ENCODE measurements at regions not wholly inside any gene's neighbourhood (a gene's known extent, or its start where the extent isn't known, plus 50 kb on each side); places are given as distances from the start of the nearest gene placed in this dataset.

DNA sequence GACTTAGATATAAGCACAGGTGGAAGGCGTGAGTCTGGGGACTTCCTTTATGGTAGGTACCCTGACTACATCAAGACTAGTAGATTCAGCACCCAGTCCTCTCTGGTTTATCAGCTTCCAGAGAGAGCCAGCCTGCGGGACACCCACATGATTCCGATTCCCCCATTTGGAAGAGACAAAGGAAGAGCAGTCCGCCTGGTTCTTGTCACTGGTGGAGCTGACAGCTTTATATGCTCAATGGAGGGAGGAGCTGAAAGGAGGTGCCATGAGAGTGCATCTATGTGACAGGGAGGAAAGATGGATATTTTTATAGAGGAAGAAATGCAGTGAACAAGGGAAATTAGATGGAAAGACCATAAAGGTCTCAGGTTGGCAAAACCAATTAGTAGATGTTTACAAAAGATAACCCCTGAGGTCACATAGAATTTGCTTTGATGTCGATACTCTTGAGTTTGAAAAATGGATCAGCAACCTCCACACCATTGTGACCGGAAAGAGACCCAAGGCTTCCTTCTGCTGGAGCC lies 437.7 kb downstream of the PMP22 start:
- H3K4me3 ChIP-seq: no peak overlapping the region
- DNase-seq (no peak), ATAC-seq (no peak)
- no peak overlapping the region for H3K27ac ChIP-seq
- no peaks in the 10 kb centered on the region for H3K9me3 ChIP-seq
- no peaks in the 10 kb centered on the region for H3K36me3 ChIP-seq
- no peaks in the 10 kb centered on the region for H3K27me3 ChIP-seq
- TF ChIP-seq, protein P1, sequence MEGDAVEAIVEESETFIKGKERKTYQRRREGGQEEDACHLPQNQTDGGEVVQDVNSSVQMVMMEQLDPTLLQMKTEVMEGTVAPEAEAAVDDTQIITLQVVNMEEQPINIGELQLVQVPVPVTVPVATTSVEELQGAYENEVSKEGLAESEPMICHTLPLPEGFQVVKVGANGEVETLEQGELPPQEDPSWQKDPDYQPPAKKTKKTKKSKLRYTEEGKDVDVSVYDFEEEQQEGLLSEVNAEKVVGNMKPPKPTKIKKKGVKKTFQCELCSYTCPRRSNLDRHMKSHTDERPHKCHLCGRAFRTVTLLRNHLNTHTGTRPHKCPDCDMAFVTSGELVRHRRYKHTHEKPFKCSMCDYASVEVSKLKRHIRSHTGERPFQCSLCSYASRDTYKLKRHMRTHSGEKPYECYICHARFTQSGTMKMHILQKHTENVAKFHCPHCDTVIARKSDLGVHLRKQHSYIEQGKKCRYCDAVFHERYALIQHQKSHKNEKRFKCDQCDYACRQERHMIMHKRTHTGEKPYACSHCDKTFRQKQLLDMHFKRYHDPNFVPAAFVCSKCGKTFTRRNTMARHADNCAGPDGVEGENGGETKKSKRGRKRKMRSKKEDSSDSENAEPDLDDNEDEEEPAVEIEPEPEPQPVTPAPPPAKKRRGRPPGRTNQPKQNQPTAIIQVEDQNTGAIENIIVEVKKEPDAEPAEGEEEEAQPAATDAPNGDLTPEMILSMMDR (IDR thresholded peaks at IDR 0.05 in 4 of 5, conservative IDR thresholded peaks at IDR 0.05 in 1 of 5): no peak
- no peak for TF ChIP-seq POLR2A (IDR thresholded peaks at IDR 0.05)
- in situ Hi-C loops (cut with MboI; ENCODE audit: low sequenced_read_pairs in 4 of 4): no loop called here
- intact Hi-C loops (cut with DNase I; ENCODE audit: low total_unique reads): no loop called here
- H3K4me1 ChIP-seq: no peaks in the 10 kb centered on the region

DNA sequence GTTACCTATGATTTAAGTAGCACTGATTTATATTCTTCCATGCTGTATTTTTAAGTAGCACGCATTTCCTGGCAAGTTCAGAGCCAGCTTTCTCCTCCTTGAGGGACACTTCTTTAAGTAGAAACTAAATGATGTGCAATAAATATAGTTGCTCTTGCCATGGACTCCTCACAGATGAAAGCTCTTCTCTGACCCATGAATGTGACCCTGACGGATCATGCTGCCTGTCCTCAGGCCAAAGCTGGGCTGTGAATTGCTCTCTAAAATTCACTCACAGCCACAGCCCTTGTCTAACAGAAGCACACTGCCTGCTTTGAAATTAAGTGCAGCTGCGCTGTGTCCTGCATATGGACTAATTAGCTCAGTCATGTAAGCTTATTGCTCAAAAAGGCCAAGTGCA lies 438.8 kb downstream of the PMP22 start:
- H3K4me1 ChIP-seq: no peaks in the 10 kb centered on the region
- H3K36me3 ChIP-seq: no peaks in the 10 kb centered on the region
- in situ Hi-C loops (cut with MboI; ENCODE audit: low sequenced_read_pairs in 4 of 4): no loop called here
- DNase-seq (no peak), ATAC-seq (no peak)
- TF ChIP-seq, protein P1 (IDR thresholded peaks at IDR 0.05 in 4 of 5, conservative IDR thresholded peaks at IDR 0.05 in 1 of 5): no peak
- TF ChIP-seq POLR2A (IDR thresholded peaks at IDR 0.05): no peak
- intact Hi-C loops (cut with DNase I; ENCODE audit: low total_unique reads): no loop called here
- H3K27me3 ChIP-seq: no peaks in the 10 kb centered on the region
- no peak overlapping the region for H3K27ac ChIP-seq
- H3K4me3 ChIP-seq: no peak overlapping the region
- H3K9me3 ChIP-seq: no peaks in the 10 kb centered on the region

DNA sequence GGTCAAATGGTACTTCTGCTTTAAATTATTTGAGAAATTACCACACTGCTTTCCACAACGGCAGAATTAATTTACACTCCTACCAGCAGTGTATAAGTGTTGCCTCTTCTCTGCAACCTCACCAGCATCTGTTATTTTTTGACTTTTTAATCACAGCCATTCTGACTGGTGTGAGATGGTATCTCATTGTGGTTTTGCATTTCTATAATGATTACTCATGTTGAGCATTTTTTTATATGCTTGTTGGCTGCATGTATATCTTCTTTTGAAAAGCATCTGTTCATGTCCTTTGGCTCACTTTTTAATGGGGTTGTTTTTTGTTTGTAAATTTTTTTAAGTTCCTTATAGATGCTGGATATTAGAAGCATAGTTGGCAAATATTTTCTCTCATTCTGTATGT lies 446.7 kb downstream of the PMP22 start:
- H3K36me3 ChIP-seq: no peaks in the 10 kb centered on the region
- ATAC-seq (no peak), DNase-seq (no peak)
- no peak overlapping the region for H3K27ac ChIP-seq
- no peaks in the 10 kb centered on the region for H3K9me3 ChIP-seq
- no peaks in the 10 kb centered on the region for H3K27me3 ChIP-seq
- TF ChIP-seq, protein P1 (IDR thresholded peaks at IDR 0.05 in 4 of 5, conservative IDR thresholded peaks at IDR 0.05 in 1 of 5): no peak
- no peak for TF ChIP-seq POLR2A (IDR thresholded peaks at IDR 0.05)
- in situ Hi-C loops (cut with MboI; ENCODE audit: low sequenced_read_pairs in 4 of 4): no loop called here
- intact Hi-C loops (cut with DNase I; ENCODE audit: low total_unique reads): no loop called here
- H3K4me3 ChIP-seq: no peak overlapping the region
- no peaks in the 10 kb centered on the region for H3K4me1 ChIP-seq

DNA sequence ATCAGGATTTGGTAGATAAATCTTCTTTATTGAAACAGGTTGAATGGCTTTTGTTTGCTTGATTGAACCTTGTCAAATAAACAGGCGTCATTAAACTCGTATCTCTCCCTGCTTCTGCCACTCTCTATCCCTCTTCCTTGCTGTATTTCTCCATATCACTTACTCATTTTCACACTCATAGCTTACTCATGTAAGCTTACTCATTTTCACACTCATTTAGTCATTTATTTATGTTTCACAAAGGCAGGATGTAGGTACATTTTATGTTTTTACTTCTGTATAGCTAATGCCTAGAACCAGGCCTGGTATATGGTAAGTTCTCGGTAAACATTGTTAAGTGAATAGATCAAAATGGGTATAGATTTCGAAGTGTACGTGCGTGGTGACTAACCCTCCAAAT lies 450.0 kb downstream of the PMP22 start:
- intact Hi-C loops (cut with DNase I; ENCODE audit: low total_unique reads): no loop called here
- no peaks in the 10 kb centered on the region for H3K9me3 ChIP-seq
- in situ Hi-C loops (cut with MboI; ENCODE audit: low sequenced_read_pairs in 4 of 4): no loop called here
- no peaks in the 10 kb centered on the region for H3K27me3 ChIP-seq
- ATAC-seq: no peak
- H3K4me3 ChIP-seq: no peak overlapping the region
- H3K36me3 ChIP-seq: no peaks in the 10 kb centered on the region
- H3K27ac ChIP-seq: no peak overlapping the region
- TF ChIP-seq, protein P1 (IDR thresholded peaks at IDR 0.05 in 4 of 5, conservative IDR thresholded peaks at IDR 0.05 in 1 of 5): no peak
- no peak for TF ChIP-seq POLR2A (IDR thresholded peaks at IDR 0.05)
- DNase-seq: no peak
- no peaks in the 10 kb centered on the region for H3K4me1 ChIP-seq

All from gastrocnemius medialis (tissue), 4 donors.